Stimulated activated CD8-positive, alpha-beta memory T cell treated with anti-CD3 and anti-CD28 coated beads, Interleukin-15, amount 100 ng/mL, for 1 hour (primary cell): ENCODE measurements at regions not wholly inside any gene's neighbourhood (a gene's known extent, or its start where the extent isn't known, plus 50 kb on each side); places are given as distances from the start of the nearest gene placed in this dataset.

ENCODE experiments used
- DNase-seq: peaks from one replicate; pipeline ENCODE4 v3.0.0-alpha.2; 2020; ENCODE audit warnings: low read depth

GRCh38 chr6:105907991-105908390 is 178.1 kb upstream of the PRDM1 start:
- no peak for DNase-seq

- DNase-seq = no peak
Observed at GRCh38 chr6:105907301-105907700, 178.8 kb upstream of the PRDM1 start.

GRCh38 chr6:105902401-105903031 is 183.6 kb upstream of the PRDM1 start:
- no peak for DNase-seq

- DNase-seq = no peak
Observed at GRCh38 chr6:105901583-105901982, 184.6 kb upstream of the PRDM1 start.

GRCh38 chr6:105900125-105900937 is 185.8 kb upstream of the PRDM1 start:
- no peak for DNase-seq

GRCh38 chr6:105898286-105898685 is 187.8 kb upstream of the PRDM1 start:
- no peak for DNase-seq

- DNase-seq = no peak
Observed at GRCh38 chr6:105897131-105897530, 189.0 kb upstream of the PRDM1 start.

GRCh38 chr6:105896821-105897095 is 189.4 kb upstream of the PRDM1 start:
- no peak for DNase-seq

GRCh38 chr6:105896052-105896820 is 189.9 kb upstream of the PRDM1 start:
- DNase-seq = no peak

GRCh38 chr6:105894556-105894955 is 191.6 kb upstream of the PRDM1 start:
- DNase-seq = no peak

GRCh38 chr6:105893741-105894140 is 192.4 kb upstream of the PRDM1 start:
- no peak for DNase-seq

GRCh38 chr6:105892577-105893262 is 193.4 kb upstream of the PRDM1 start:
- DNase-seq = no peak

GRCh38 chr6:105890521-105891244 is 195.5 kb upstream of the PRDM1 start:
- no peak for DNase-seq

- no peak for DNase-seq
Observed at GRCh38 chr6:105889902-105890301, 196.2 kb upstream of the PRDM1 start.

- DNase-seq = no peak
Observed at GRCh38 chr6:105886814-105887544, 199.2 kb upstream of the PRDM1 start.

- no peak for DNase-seq
Observed at GRCh38 chr6:105886066-105886813, 199.9 kb upstream of the PRDM1 start.

GRCh38 chr6:105884426-105884825 is 201.7 kb upstream of the PRDM1 start:
- no peak for DNase-seq

GRCh38 chr6:105884011-105884410 is 202.1 kb upstream of the PRDM1 start:
- DNase-seq = no peak

GRCh38 chr6:105882828-105883227 is 203.3 kb upstream of the PRDM1 start:
- no peak for DNase-seq

- no peak for DNase-seq
Observed at GRCh38 chr6:105882121-105882803, 203.9 kb upstream of the PRDM1 start.
